Vagina (tissue), 2 donors: ENCODE measurements at regions not wholly inside any gene's neighbourhood (a gene's known extent, or its start where the extent isn't known, plus 50 kb on each side); places are given as distances from the start of the nearest gene placed in this dataset.

Source experiments
- CTCF ChIP-seq, 3 experiments: fragments of 450-650 bp in 2 of 3; fragments of 200-600 bp in 1 of 3; sonication (generic) in 1 of 3; IDR thresholded peaks; one replicate each; pipeline ENCODE4 v1.5.1; 2017 to 2019; ENCODE audit warnings: antibody characterized with exemption in 3 of 3, mild to moderate bottlenecking in 2 of 3, moderate library complexity in 2 of 3
- POLR2A ChIP-seq, 2 donors: fragments of 450-650 bp; IDR thresholded peaks; one replicate each; pipeline ENCODE4 v1.6.1; 2017; ENCODE audit warnings: antibody characterized with exemption in 2 of 2, mild to moderate bottlenecking in 2 of 2, moderate library complexity in 2 of 2

- TF ChIP-seq CTCF (IDR thresholded peaks at IDR 0.05) (no peak), POLR2A (IDR thresholded peaks at IDR 0.05) (no peak)
Observed at GRCh38 chr7:92910976-92911375, 74.6 kb upstream of the CDK6 start.
